CD14-positive monocyte (primary cell): ENCODE measurements at regions not wholly inside any gene's neighbourhood (a gene's known extent, or its start where the extent isn't known, plus 50 kb on each side); places are given as distances from the start of the nearest gene placed in this dataset.

Source experiments
- DNase-seq, 3 donors: peaks; one replicate each; pipeline ENCODE4 v3.0.0-alpha.2; 2011 to 2022
- H2AFZ ChIP-seq: 2 replicates; pipeline ENCODE4 v1.6.0; 2012; ENCODE audit warnings: mild to moderate bottlenecking, low read depth, low read length, inconsistent platforms; ENCODE audit not compliant: insufficient read depth, poor library complexity, severe bottlenecking
- H3K27ac ChIP-seq, 2 donors: 1 replicate in 1 of 2; 2 replicates in 1 of 2; pipeline ENCODE4 v1.5.1; 2012 to 2013; ENCODE audit warnings: low read length in 2 of 2, control low read depth in 1 of 2, inconsistent platforms in 1 of 2, low read depth in 1 of 2, mild to moderate bottlenecking in 1 of 2
- H3K27me3 ChIP-seq, 2 donors: one replicate each; pipeline versions ENCODE4 v1.6.0 to v1.6.1; 2011 to 2013; ENCODE audit warnings: low read length in 2 of 2; ENCODE audit not compliant: control insufficient read depth in 2 of 2, insufficient read depth in 2 of 2
- H3K36me3 ChIP-seq, 2 donors: replicated peaks in 1 of 2; 1 replicate in 1 of 2; 2 replicates in 1 of 2; pipeline versions ENCODE4 v1.5.1 to v1.6.1; 2012 to 2013; ENCODE audit warnings: low read length in 2 of 2, control low read depth in 1 of 2, inconsistent platforms in 1 of 2, mild to moderate bottlenecking in 1 of 2; ENCODE audit not compliant: insufficient read depth in 2 of 2, control insufficient read depth in 1 of 2
- H3K4me1 ChIP-seq, 2 donors: 1 replicate in 1 of 2; 2 replicates in 1 of 2; pipeline versions ENCODE4 v1.5.1 to v1.6.1; 2012 to 2013; ENCODE audit warnings: low read length in 2 of 2, control low read depth in 1 of 2, inconsistent platforms in 1 of 2, mild to moderate bottlenecking in 1 of 2, moderate library complexity in 1 of 2; ENCODE audit not compliant: insufficient read depth in 2 of 2, control insufficient read depth in 1 of 2
- H3K4me2 ChIP-seq: replicated peaks from 2 replicates; pipeline ENCODE3; 2012; ENCODE audit warnings: low read length, moderate library complexity, mild to moderate bottlenecking; ENCODE audit not compliant: poor library complexity, severe bottlenecking; ENCODE audit errors: extremely low read depth
- H3K4me3 ChIP-seq, 3 experiments: fragments of 200-600 bp in 1 of 3; sonication (generic) in 1 of 3; replicated peaks in 1 of 3; 1 replicate in 2 of 3; 2 replicates in 1 of 3; pipeline ENCODE4 v1.5.1; 2011 to 2013; ENCODE audit warnings: low read length in 3 of 3, mild to moderate bottlenecking in 3 of 3, control low read depth in 2 of 3, low read depth in 2 of 3, inconsistent platforms in 1 of 3, moderate library complexity in 1 of 3
- H3K79me2 ChIP-seq: 2 replicates; pipeline ENCODE4 v1.6.0; 2012; ENCODE audit warnings: mild to moderate bottlenecking, control low read depth, inconsistent platforms, low read length, moderate library complexity; ENCODE audit not compliant: insufficient read depth
- H3K9ac ChIP-seq: 2 replicates; pipeline ENCODE4 v1.6.0; 2017; ENCODE audit warnings: low read length, mild to moderate bottlenecking; ENCODE audit not compliant: insufficient read depth, poor library complexity, severe bottlenecking
- H3K9me3 ChIP-seq, 2 donors: replicated peaks in 1 of 2; 1 replicate in 1 of 2; 2 replicates in 1 of 2; pipeline versions ENCODE4 v1.5.1 to v1.6.1; 2012 to 2013; ENCODE audit warnings: low read length in 2 of 2, control low read depth in 1 of 2; ENCODE audit not compliant: control insufficient read depth in 1 of 2, insufficient read depth in 1 of 2
- H4K20me1 ChIP-seq: 2 replicates; pipeline ENCODE4 v1.6.0; 2012; ENCODE audit warnings: mild to moderate bottlenecking, low read length, control low read depth, moderate library complexity; ENCODE audit not compliant: insufficient read depth
- H3K27ac Mint-ChIP-seq, 7 donors: one replicate each; pipeline ENCODE4 v1.8.0; 2020; ENCODE audit warnings: mild to moderate bottlenecking in 7 of 7, mixed read lengths in 7 of 7, moderate library complexity in 6 of 7, inconsistent platforms in 2 of 7
- H3K27me3 Mint-ChIP-seq, 3 donors: one replicate each; pipeline ENCODE4 v1.8.0; 2021 to 2022; ENCODE audit warnings: low read depth in 3 of 3, mild to moderate bottlenecking in 3 of 3, mixed read lengths in 3 of 3, moderate library complexity in 3 of 3, inconsistent platforms in 1 of 3
- H3K36me3 Mint-ChIP-seq, 2 donors: one replicate each; pipeline ENCODE4 v1.8.0; 2020; ENCODE audit warnings: mixed read lengths in 2 of 2, inconsistent platforms in 1 of 2, mild to moderate bottlenecking in 1 of 2
- H3K4me1 Mint-ChIP-seq: one replicate; pipeline ENCODE4 v1.8.0; 2020; ENCODE audit warnings: mild to moderate bottlenecking, mixed read lengths
- H3K4me3 Mint-ChIP-seq, 2 donors: one replicate each; pipeline ENCODE4 v1.8.0; 2020; ENCODE audit warnings: mild to moderate bottlenecking in 2 of 2, mixed read lengths in 2 of 2, moderate library complexity in 1 of 2
- H3K9me3 Mint-ChIP-seq, 7 donors: one replicate each; pipeline ENCODE4 v1.8.0; 2020 to 2022; ENCODE audit warnings: mixed read lengths in 7 of 7, mild to moderate bottlenecking in 6 of 7, moderate library complexity in 6 of 7, inconsistent platforms in 2 of 7
- WGBS: methylation state at CpG from one replicate; pipeline ENCODE4 v1.1.5; 2013; ENCODE audit warnings: missing lambda C conversion rate; ENCODE audit not compliant: insufficient coverage; 5-methylcytosine and 5-hydroxymethylcytosine counted together
- intact Hi-C, 2 donors: fragments of 100-400 bp; cut with micrococcal nuclease; formaldehyde crosslinking; loops; one replicate each; pipeline versions ENCODE4 v1.15.0 to v1.15.1; 2023
- TF ChIP-seq, protein P1 (sequence below): fragments of 200-600 bp; IDR thresholded peaks from one replicate; pipeline ENCODE4 v1.8.0; 2022; ENCODE audit warnings: antibody characterized with exemption, mild to moderate bottlenecking

DNA sequence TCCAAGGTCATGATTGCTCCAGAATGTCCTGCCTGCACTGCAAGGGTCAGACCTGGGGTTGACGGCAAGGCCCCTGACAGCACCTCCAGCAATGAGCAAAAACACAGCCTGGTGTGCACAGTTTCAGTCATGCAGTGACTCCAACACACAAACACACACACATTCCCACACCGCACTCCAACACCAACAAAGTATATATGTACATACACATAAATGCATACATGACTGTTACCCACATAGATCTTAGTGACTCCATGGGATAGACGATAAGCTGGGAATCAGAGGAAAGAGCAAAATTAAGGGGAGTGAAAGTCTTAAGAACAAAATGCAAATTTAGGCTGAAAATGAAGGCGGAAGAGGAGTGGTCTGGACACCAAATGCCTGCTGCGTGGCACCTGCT lies 112.7 kb upstream of the TEKT4 start:
- H3K36me3 Mint-ChIP-seq = no peaks in the 10 kb centered on the region
- no peaks in the 10 kb centered on the region for H3K4me1 Mint-ChIP-seq
- intact Hi-C loops = no loop called here
- Histone ChIP-seq H3K4me3 (no peak overlapping the region), H3K9me3 (no peaks in the 10 kb centered on the region), H3K9ac (no peak overlapping the region), H3K27me3 (no peaks in the 10 kb centered on the region), H3K36me3 (no peaks in the 10 kb centered on the region), H3K4me2 (no peak overlapping the region), H4K20me1 (no peaks in the 10 kb centered on the region), H2AFZ (no peak overlapping the region), H3K4me1 (no peaks in the 10 kb centered on the region), H3K27ac (no peak overlapping the region), H3K79me2 (no peaks in the 10 kb centered on the region)
- no peak overlapping the region for H3K4me3 Mint-ChIP-seq
- DNase-seq = no peak
- WGBS = 80% methylated on average over 1 of the region's 5 CpGs
- no peak overlapping the region for H3K27ac Mint-ChIP-seq
- TF ChIP-seq, protein P1, sequence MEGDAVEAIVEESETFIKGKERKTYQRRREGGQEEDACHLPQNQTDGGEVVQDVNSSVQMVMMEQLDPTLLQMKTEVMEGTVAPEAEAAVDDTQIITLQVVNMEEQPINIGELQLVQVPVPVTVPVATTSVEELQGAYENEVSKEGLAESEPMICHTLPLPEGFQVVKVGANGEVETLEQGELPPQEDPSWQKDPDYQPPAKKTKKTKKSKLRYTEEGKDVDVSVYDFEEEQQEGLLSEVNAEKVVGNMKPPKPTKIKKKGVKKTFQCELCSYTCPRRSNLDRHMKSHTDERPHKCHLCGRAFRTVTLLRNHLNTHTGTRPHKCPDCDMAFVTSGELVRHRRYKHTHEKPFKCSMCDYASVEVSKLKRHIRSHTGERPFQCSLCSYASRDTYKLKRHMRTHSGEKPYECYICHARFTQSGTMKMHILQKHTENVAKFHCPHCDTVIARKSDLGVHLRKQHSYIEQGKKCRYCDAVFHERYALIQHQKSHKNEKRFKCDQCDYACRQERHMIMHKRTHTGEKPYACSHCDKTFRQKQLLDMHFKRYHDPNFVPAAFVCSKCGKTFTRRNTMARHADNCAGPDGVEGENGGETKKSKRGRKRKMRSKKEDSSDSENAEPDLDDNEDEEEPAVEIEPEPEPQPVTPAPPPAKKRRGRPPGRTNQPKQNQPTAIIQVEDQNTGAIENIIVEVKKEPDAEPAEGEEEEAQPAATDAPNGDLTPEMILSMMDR = no peak
- peaks cover 0 to 4% (median 1%) of the 10 kb centered on the region in 3 donors for H3K27me3 Mint-ChIP-seq
- peaks cover 0 to 10% (median 0%) of the 10 kb centered on the region in 7 donors for H3K9me3 Mint-ChIP-seq

DNA sequence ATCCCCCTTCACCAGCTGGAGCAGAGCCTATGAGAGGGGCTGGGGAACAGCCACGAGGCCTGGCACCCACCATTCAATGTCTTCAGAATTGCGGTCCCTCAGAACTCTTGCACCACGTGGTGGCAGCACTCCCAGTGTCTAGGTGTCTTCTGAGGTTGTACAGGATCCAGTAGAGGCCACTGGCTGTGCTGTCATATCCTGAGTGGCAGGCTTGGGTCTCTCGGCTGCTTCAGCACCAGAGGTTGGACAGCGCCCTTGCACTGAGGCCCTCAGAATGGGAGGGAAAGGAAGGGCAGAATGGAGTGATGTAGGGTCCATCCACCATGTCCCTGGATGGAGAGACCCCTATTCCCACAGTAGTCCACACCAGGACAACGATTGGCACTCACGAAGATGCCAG lies 112.0 kb upstream of the TEKT4 start:
- 13% methylated on average over 5 of the region's 7 CpGs for WGBS
- Mint-ChIP-seq H3K27me3 (peaks cover 0 to 4% (median 1%) of the 10 kb centered on the region in 3 donors), H3K9me3 (peaks cover 0 to 10% (median 0%) of the 10 kb centered on the region in 7 donors), H3K36me3 (no peaks in the 10 kb centered on the region), H3K4me1 (no peaks in the 10 kb centered on the region), H3K27ac (no peak overlapping the region), H3K4me3 (no peak overlapping the region)
- Histone ChIP-seq H3K36me3 (no peaks in the 10 kb centered on the region), H4K20me1 (no peaks in the 10 kb centered on the region), H3K4me3 (no peak overlapping the region), H3K4me2 (no peak overlapping the region), H2AFZ (no peak overlapping the region), H3K27ac (no peak overlapping the region), H3K4me1 (no peaks in the 10 kb centered on the region), H3K79me2 (no peaks in the 10 kb centered on the region), H3K9ac (no peak overlapping the region), H3K9me3 (no peaks in the 10 kb centered on the region), H3K27me3 (no peaks in the 10 kb centered on the region)
- no peak for DNase-seq
- intact Hi-C loops = no loop called here
- TF ChIP-seq, protein P1 = no peak
